ENCODE measurements at regions not wholly inside any gene's neighbourhood (a gene's known extent, or its start where the extent isn't known, plus 50 kb on each side); places are given as distances from the start of the nearest gene placed in this dataset.

DNA sequence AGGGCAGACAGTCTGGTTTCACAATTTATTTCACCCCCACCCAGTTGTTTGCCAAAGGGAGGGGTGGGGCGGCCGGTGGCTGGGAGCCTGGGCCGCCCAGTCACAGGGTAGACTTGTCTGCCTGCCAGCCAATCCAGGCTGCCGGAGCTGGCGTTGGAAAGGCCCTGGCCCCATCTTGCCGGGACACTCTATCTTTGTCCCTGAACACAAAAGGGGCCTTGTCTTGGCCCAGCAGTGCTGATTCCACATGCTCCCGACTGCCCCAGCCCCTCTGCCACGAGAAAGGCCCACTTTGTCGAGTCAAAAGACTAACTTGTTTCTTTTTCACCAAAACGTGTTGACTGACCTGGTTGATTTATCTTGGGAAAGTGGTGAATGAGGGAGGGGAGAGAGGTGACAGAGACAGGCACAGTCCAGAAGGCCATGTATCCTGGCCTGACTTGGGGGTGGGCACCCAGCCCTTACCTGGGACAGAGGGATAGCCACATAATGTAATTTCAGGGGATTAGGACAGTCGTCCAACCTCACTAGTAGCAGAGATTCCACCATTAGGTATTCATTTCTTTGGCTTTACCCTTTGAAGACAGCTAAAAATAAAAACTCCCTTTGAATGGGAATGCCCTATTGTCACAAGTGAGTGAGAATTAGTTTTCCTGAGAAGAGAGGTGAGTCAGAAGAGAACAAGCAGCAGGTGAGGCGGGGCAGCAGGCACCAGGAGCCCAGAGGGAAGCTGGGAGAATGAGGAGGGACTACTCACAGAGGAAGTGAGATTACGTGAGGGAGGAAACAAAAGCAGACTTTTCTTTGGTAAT is 67.0 kb upstream of the SIRPA start:
- Histone ChIP-seq H3F3A (ENCODE audit: insufficient read depth) (no peaks in the 10 kb centered on the region), H3K9me3 (ENCODE audit: insufficient read depth, low read length) (0 out of 2 replicates have a peak, but pooled peaks cover 1% of the 10 kb centered on the region), H2AFZ (ENCODE audit: low read depth, low read length, severe bottlenecking) (no peak overlapping the region), H3K4me2 (ENCODE audit: low read depth, low read length, poor library complexity, severe bottlenecking) (no peak overlapping the region), H3K27me3 (ENCODE audit: low read length) (no peaks in the 10 kb centered on the region), H3K36me3 (ENCODE audit: low read length) (no peaks in the 10 kb centered on the region), H3K9ac (ENCODE audit: low read length) (no peak overlapping the region), H3K27ac (ENCODE audit: low read depth, low read length) (no peak overlapping the region), H3K79me2 (ENCODE audit: insufficient read depth, low read length) (no peaks in the 10 kb centered on the region), H4K20me1 (ENCODE audit: low read depth, low read length) (no peaks in the 10 kb centered on the region), H3K4me3 (ENCODE audit: insufficient read depth, low read length, poor library complexity, severe bottlenecking) (no peak overlapping the region), H3K9me2 (replicated peaks; ENCODE audit: insufficient read depth, low read length) (no peaks in the 10 kb centered on the region)
- no peak for TF ChIP-seq EZH2phosphoT487 (conservative IDR thresholded peaks at IDR 0.05; ENCODE audit: low read length)
- no peak for TF ChIP-seq CTCF (IDR thresholded peaks at IDR 0.05; ENCODE audit: insufficient read depth, low read length, poor library complexity, severe bottlenecking)

DNA sequence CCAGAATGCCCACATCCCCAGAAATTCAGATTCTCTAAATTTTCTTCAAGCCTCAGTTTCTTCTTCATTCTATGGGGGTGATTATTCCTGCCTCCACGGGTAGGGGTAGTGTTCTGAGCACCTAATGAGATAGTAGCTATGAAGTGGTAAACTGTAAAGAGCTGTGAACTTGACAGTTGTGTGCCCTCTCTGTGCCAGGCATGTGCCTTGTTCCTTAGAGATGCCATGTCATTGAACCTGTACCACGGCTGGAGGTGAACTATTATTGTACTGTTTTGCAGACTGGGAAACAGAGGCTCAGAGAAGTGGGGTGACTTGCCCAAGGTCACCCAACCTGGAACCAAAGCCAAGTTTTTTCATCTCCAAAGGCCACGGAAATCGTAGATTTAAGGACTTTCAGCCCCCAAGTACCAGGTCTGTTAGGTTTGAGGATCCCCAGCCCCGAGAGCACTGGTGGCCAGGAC is 67.7 kb upstream of the SIRPA start:
- Histone ChIP-seq H3K9me2 (replicated peaks; ENCODE audit: insufficient read depth, low read length) (no peaks in the 10 kb centered on the region), H3K79me2 (ENCODE audit: insufficient read depth, low read length) (no peaks in the 10 kb centered on the region), H3K4me2 (ENCODE audit: low read depth, low read length, poor library complexity, severe bottlenecking) (no peak overlapping the region), H3K36me3 (ENCODE audit: low read length) (0 out of 2 replicates have a peak, but pooled peaks cover 4% of the 10 kb centered on the region), H3K27me3 (ENCODE audit: low read length) (no peaks in the 10 kb centered on the region), H3F3A (ENCODE audit: insufficient read depth) (no peaks in the 10 kb centered on the region), H3K9ac (ENCODE audit: low read length) (no peak overlapping the region), H3K9me3 (ENCODE audit: insufficient read depth, low read length) (peaks cover 8% of the 10 kb centered on the region; the same call in 1 of the 2 replicates), H4K20me1 (ENCODE audit: low read depth, low read length) (no peaks in the 10 kb centered on the region), H2AFZ (ENCODE audit: low read depth, low read length, severe bottlenecking) (no peak overlapping the region), H3K4me3 (ENCODE audit: insufficient read depth, low read length, poor library complexity, severe bottlenecking) (no peak overlapping the region), H3K27ac (ENCODE audit: low read depth, low read length) (no peak overlapping the region)
- TF ChIP-seq CTCF (IDR thresholded peaks at IDR 0.05; ENCODE audit: insufficient read depth, low read length, poor library complexity, severe bottlenecking) = no peak
- no peak for TF ChIP-seq EZH2phosphoT487 (conservative IDR thresholded peaks at IDR 0.05; ENCODE audit: low read length)

GRCh38 chr20:1825938-1826445 is 69.2 kb upstream of the SIRPA start:
- Histone ChIP-seq H3K9me3 (ENCODE audit: insufficient read depth, low read length) (peaks cover 15% of the 10 kb centered on the region; the same call in 1 of the 2 replicates), H3K79me2 (ENCODE audit: insufficient read depth, low read length) (no peaks in the 10 kb centered on the region), H3F3A (ENCODE audit: insufficient read depth) (no peaks in the 10 kb centered on the region), H3K9me2 (replicated peaks; ENCODE audit: insufficient read depth, low read length) (no peaks in the 10 kb centered on the region), H3K9ac (ENCODE audit: low read length) (no peak overlapping the region), H3K27me3 (ENCODE audit: low read length) (no peaks in the 10 kb centered on the region), H2AFZ (ENCODE audit: low read depth, low read length, severe bottlenecking) (no peak overlapping the region), H3K4me3 (ENCODE audit: insufficient read depth, low read length, poor library complexity, severe bottlenecking) (no peak overlapping the region), H3K27ac (ENCODE audit: low read depth, low read length) (no peak overlapping the region), H3K4me2 (ENCODE audit: low read depth, low read length, poor library complexity, severe bottlenecking) (no peak overlapping the region), H4K20me1 (ENCODE audit: low read depth, low read length) (no peaks in the 10 kb centered on the region), H3K36me3 (ENCODE audit: low read length) (0 out of 2 replicates have a peak, but pooled peaks cover 4% of the 10 kb centered on the region)
- no peak for TF ChIP-seq EZH2phosphoT487 (conservative IDR thresholded peaks at IDR 0.05; ENCODE audit: low read length)
- no peak for TF ChIP-seq CTCF (IDR thresholded peaks at IDR 0.05; ENCODE audit: insufficient read depth, low read length, poor library complexity, severe bottlenecking)
